ENCODE measurements at regions not wholly inside any gene's neighbourhood (a gene's known extent, or its start where the extent isn't known, plus 50 kb on each side); places are given as distances from the start of the nearest gene placed in this dataset.

DNA sequence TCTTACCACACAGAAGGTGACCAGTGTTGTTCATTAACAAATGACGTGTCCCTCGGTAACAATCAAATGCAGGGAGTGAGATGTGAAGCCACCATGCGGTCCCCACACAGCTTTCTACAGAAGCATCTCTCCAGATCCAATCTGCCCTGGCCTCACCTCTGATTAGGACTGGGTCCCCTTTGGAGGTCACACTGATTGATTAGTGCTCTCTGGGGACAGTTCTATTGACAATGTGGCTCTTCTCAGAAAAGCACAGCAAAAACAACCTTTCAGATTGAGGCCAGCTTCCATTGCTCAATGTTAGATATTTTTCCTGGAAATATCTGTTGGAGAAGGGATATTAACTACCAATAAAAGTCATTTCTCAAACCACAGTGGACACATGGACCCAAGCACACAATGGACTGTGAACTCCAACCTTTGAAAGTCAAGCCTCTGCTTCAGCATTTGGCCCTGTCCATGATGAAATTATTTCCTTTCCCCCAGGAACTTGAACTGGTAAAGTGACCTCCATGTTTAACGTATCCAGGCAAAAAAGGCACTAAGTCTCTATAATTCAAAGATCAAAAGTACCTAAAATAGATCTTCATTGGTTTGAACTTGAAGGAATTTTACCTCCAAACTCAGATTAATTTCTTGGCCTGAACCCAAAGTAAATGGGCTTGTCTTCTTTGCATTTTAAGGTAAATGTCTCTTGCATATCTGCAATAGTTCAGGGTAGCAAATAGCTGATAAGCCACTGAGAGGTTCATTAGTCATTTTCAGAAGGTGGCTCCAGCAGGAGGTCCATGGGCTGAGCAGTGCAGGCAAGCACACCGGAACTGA lies 118.5 kb downstream of the FOXA2 start:
- no peak for DNase-seq

DNA sequence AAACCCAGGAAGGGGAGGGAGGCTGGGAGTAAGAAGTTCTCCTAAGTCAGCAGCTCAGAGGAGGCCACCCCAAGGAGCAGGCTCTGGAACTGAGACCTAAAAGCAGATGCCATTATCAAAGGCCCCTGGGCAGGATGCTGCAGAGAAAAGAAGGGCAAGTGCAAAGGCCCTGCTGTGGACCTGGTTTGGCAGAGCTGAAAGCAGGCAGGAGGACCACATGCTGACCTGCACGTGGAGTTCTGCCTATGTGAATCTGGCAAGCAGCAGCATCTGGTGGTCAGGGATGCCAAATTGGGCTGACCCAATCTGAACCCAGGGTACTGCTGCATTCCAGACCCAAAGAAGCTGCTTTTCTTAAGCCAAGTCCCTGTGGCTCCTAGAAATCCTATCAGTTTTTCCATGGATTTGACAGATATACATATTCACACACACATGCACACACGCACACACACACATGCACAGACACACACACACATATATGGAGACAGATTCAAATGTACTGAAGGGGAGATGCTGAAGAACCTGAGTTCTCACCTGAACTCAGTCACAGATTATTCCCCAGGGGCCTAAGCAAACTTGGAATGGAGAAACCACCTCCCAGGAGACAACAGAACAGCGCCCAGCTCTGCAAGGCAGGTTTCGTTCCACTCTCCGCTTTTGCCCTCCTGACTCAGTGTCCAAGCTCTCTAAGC lies 119.9 kb downstream of the FOXA2 start:
- no peak for DNase-seq

DNA sequence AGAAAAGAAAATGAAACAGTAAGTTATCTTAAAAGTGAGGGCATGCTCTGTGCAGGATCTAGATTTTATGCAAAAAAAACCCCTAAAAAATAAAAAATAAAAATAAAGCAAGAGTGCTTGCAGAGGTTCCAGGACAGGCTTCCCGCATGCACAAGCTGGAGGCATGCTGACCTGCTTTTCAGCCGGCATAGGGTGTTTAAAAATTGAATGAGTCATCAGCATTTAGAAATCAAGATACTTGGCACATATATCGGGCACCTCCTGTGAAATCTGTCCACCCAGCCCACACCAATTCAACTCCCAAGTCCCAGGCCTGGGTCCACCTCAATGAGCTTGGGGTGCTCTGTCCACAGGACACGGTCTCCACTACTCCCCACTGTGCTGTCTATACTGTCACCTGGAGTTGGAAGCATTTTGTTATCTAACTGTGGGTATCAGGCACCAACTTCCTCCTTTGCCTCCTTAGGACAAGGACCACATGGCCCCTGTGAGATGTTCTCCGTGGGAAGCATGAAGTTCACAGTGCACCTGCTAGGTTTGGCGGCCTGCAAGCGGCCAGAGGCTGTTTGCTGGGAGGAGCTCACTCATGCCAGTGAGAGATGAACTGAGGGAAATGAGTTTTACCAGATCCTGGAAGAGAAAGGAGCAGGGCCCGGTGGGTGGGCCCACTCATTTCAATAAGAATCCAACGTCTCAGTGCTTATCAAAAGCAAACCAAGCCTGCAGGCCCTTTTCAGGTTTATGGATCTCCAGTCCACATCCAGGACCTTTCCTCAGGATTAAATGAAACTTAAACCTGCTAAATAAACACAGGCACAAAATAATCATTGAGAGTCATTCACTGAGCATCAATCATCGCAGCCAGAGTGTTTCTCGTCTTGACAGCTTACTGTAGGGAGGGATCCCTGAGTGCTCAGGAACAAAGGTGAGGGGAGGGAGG lies 121.1 kb downstream of the FOXA2 start:
- DNase-seq = peak; percentile 94

- DNase-seq = no peak
Measured at GRCh38 chr20:22460803-22461202, 123.6 kb downstream of the FOXA2 start.

DNA sequence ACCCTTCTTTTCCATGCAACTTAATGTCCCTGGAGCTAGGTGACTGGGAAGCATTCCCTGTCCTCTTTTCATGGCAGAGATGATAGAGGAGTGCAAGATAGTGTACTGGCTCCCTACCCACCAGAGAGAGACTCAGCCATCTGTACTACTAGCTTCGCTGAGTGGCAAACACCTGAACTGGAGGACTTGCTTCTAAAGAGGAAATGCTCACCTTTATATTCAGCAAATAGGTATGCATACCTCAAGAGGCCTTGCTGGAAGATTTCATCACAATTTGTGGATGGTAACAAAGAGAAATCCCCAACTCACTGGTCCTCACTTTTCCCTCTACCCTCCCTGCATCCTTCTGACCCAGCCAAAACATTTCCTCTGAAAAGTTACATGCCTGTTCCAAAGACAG lies 124.1 kb downstream of the FOXA2 start:
- DNase-seq = no peak

GRCh38 chr20:22459754-22460153 lies 124.6 kb downstream of the FOXA2 start:
- no peak for DNase-seq

DNA sequence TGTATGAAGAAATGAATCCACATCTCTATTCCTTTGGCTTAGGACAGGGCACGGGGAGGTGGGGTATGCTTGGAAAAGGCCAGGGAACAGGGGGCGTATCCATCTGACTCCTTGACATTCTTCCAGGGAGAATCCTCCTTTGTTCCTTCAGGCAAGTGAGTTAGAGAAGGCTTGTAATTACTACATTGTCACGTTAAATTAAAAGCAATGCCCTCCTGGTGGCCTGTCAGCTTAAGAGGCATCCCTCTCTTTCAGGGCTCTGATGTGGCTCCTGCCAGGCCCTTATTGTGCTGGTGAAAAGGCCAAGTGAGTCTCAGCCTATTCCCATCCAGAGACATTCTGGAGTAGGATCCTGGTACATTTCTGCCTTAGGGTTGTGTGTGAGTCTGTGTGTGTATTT lies 128.3 kb downstream of the FOXA2 start:
- no peak for DNase-seq

DNA sequence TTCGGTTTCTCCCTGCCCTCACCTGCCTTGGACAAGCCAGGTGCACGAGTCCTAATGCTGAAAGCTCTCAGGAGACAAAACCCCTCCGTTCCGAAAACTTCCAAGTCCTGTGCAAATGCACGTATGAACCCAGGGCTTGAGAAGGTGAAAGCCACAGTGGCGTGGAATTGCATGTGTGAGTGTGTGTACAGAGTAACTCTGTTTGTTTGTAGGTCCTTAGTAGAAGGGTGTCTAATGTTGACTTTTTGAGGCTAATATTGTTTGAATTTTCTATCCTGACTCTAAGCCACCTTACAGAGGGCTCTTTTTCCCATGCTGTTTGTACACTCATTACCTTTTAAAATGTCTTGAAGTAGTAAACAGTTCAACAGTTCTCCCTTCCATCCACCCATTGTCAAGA lies 129.1 kb downstream of the FOXA2 start:
- DNase-seq = no peak

DNA sequence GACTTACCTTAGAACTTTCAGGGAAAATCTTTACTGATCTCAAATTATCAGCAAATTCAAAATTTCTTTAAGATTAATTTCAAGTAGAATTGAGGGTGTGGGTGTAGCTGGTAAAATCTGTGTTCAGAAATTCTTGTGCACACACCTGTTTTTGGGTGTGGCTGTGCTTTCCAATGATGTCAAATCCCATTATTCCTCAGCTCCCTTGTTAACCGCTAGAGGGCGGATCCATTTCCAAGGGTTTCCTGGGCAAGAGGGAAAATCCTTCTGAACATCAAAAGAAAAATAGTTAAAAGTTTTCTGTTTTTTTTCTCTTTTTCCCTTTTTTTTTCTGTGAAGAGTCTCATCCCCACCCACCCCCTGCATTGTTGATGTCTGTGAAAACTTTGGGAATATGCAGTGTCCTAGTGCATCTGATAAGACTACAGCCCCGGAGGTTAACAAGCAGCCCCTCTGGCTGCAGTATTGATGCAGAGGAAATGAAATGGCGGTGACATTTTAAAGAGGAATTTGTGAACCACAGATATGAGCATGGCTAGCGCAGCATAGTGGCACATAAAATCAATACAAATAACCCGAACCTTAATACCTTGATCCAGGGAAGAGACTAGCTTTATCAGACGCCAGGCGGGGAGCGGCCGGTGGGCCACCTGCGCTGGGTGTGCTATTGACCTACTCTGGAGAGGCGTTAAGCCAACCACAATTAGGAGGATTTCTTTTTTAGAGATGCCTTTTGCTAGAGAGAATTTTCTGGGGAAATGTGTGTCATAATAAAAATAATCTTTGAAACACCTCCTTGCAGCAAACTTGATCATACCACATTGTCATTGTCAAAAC lies 130.9 kb downstream of the FOXA2 start:
- no peak for DNase-seq

- DNase-seq = no peak
Measured at GRCh38 chr20:22452442-22453011, 131.8 kb downstream of the FOXA2 start.

GRCh38 chr20:22450537-22450936 lies 133.8 kb downstream of the FOXA2 start:
- DNase-seq = no peak

- peak; percentile 72 for DNase-seq
Measured at GRCh38 chr20:22449188-22449973, 135.0 kb downstream of the FOXA2 start.

- no peak for DNase-seq
Measured at GRCh38 chr20:22447447-22447778, 137.0 kb downstream of the FOXA2 start.

GRCh38 chr20:22446613-22447446 lies 137.5 kb downstream of the FOXA2 start:
- DNase-seq = no peak

GRCh38 chr20:22442318-22442717 lies 142.1 kb downstream of the FOXA2 start:
- no peak for DNase-seq

- no peak for DNase-seq
Measured at GRCh38 chr20:22438926-22439325, 145.4 kb downstream of the FOXA2 start.

- DNase-seq = no peak
Measured at GRCh38 chr20:22438346-22438745, 146.0 kb downstream of the FOXA2 start.

DNA sequence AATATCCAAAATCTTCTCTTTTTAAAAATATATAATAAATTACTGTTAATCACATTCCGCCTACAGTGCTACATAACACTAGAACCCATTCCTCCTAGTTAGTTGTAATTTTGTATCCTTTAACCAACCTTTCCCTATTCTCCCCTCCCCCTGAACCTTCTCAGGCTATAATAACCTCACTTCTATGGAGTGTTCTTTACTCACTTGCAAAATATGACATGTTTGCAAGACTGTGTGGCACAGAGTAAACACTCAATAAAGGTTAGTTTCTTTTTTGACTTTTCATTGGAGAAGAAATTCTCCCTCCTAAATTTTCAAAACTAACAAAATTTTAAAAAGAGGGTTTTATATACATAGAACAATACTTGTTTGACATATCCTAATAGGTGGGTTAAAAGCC lies 147.0 kb downstream of the FOXA2 start:
- no peak for DNase-seq

- no peak for DNase-seq
Measured at GRCh38 chr20:22431419-22431818, 153.0 kb downstream of the FOXA2 start.

DNA sequence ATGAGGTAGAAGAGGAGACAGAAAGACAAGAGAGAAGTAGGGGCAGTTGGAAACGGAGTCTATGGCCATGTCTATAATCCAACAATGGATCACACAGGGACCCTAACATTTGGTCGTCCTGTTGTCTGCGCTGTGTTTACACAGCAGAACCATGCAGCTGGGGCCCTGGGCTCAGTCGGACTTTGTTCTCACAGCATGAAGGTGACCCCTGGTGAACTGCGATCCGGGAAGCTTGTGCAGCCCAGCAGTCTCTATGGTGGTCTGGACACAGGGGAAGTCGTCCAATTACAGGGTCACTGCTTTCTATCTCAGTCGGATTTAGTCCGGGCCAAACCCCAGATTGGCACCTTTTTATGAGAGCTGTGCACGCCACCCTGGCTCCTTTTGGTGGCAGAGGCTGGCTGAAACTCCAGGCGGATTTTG lies 153.6 kb downstream of the FOXA2 start:
- DNase-seq = no peak

Measured in NCI-H2081 treated with DMSO at 0.1 percent for 48 hours (cell line).